Panc1 (cell line): ENCODE measurements at regions not wholly inside any gene's neighbourhood (a gene's known extent, or its start where the extent isn't known, plus 50 kb on each side); places are given as distances from the start of the nearest gene placed in this dataset.
"Not testable (repeated sequence)": the region's sequence is repeated elsewhere in the genome, so short reads cannot be mapped to it uniquely, and the experiment has no call there.

Experiments used
- ATAC-seq: fragments of 200-7000 bp; cut with Tn5 transposase; 2 replicates; pipeline ENCODE4 v1.9.1; 2020; ENCODE audit warnings: mild to moderate bottlenecking, moderate library complexity
- BruUV-seq: library from RNA; stranded (reverse); fragments of 400-500 nt; replicated peaks from 2 replicates; lab custom pipeline; 2021; lab: Mats Ljungman, UMichigan
- CTCF ChIA-PET: fragments of 300-600 bp; sonication (Branson Sonifier 250); formaldehyde crosslinking; loops from one replicate; lab custom pipeline; 2022; ENCODE audit warnings: antibody characterized with exemption; lab: Charles Lee
- POLR2A ChIA-PET: fragments of 300-600 bp; sonication (Branson Sonifier 250); formaldehyde crosslinking; loops from one replicate; lab custom pipeline; 2022; ENCODE audit warnings: antibody characterized with exemption; lab: Charles Lee
- DNase-seq: peaks from one replicate; pipeline ENCODE4 v3.0.0-alpha.2; 2010; ENCODE audit warnings: low read depth, low spot score
- H3K27ac ChIP-seq: 2 replicates; pipeline ENCODE4 v1.5.1; 2011; ENCODE audit warnings: mild to moderate bottlenecking, low read length, inconsistent platforms
- H3K27me3 ChIP-seq: fragments of 200-500 bp; sonication (Bioruptor generic); 2 replicates; pipeline ENCODE4 v1.6.0; 2014; ENCODE audit warnings: low read length, inconsistent platforms; ENCODE audit not compliant: control insufficient read depth, insufficient read depth
- H3K36me3 ChIP-seq: fragments of 200-500 bp; sonication (Bioruptor generic); 2 replicates; pipeline ENCODE4 v1.5.1; 2014; ENCODE audit warnings: inconsistent platforms, mild to moderate bottlenecking, low read length, moderate library complexity; ENCODE audit not compliant: control insufficient read depth, insufficient read depth
- H3K4me1 ChIP-seq: 2 replicates; pipeline ENCODE4 v1.5.1; 2011; ENCODE audit warnings: inconsistent platforms, mild to moderate bottlenecking, low read length, moderate library complexity; ENCODE audit not compliant: control insufficient read depth, insufficient read depth
- H3K4me3 ChIP-seq, 2 experiments: 2 replicates each; pipeline ENCODE4 v1.5.1; 2011 to 2012; ENCODE audit warnings: low read depth in 2 of 2, low read length in 2 of 2, mild to moderate bottlenecking in 2 of 2, inconsistent platforms in 1 of 2, moderate library complexity in 1 of 2
- H3K9me3 ChIP-seq: fragments of 200-500 bp; sonication (Bioruptor generic); 2 replicates; pipeline ENCODE4 v1.5.1; 2014; ENCODE audit warnings: low read depth, mild to moderate bottlenecking, inconsistent platforms, low read length, moderate library complexity; ENCODE audit not compliant: control insufficient read depth, insufficient read depth
- POLR2AphosphoS5 ChIP-seq: IDR thresholded peaks from 2 replicates; pipeline ENCODE4 v1.6.1; 2012; ENCODE audit warnings: mild to moderate bottlenecking, low read depth, low read length, moderate library complexity
- SIN3A ChIP-seq: IDR thresholded peaks from 2 replicates; pipeline ENCODE4 v1.6.1; 2012; ENCODE audit warnings: low read depth, mild to moderate bottlenecking, low read length, moderate library complexity, borderline replicate concordance; ENCODE audit not compliant: insufficient read depth
- TCF7L2 ChIP-seq: IDR thresholded peaks from 2 replicates; pipeline ENCODE4 v1.6.1; 2011; ENCODE audit warnings: mild to moderate bottlenecking, low read depth, low read length, inconsistent platforms
- in situ Hi-C: cut with HindIII; loops from 2 replicates; pipeline ENCODE4 v1.10.0; 2016; ENCODE audit warnings: low sequenced_read_pairs, low pct_unique_long_range_greater_than_20kb
- intact Hi-C: fragments of 100-400 bp; cut with micrococcal nuclease; formaldehyde crosslinking; loops from one replicate; pipeline ENCODE4 v1.10.0; 2022; ENCODE audit not compliant: unreplicated experiment
- TF ChIP-seq, protein P1 (sequence below): fragments of 450-650 bp; IDR thresholded peaks from 2 replicates; pipeline ENCODE4 v1.5.1; 2017; ENCODE audit warnings: mild to moderate bottlenecking
- TF ChIP-seq, protein P2 (sequence below), 2 experiments: IDR thresholded peaks; 2 replicates each; pipeline ENCODE4 v1.6.1; 2011 to 2012; ENCODE audit warnings: low read depth in 2 of 2, control low read depth in 1 of 2, low read length in 1 of 2, mild to moderate bottlenecking in 1 of 2, moderate library complexity in 1 of 2; ENCODE audit not compliant: insufficient read depth in 1 of 2

DNA sequence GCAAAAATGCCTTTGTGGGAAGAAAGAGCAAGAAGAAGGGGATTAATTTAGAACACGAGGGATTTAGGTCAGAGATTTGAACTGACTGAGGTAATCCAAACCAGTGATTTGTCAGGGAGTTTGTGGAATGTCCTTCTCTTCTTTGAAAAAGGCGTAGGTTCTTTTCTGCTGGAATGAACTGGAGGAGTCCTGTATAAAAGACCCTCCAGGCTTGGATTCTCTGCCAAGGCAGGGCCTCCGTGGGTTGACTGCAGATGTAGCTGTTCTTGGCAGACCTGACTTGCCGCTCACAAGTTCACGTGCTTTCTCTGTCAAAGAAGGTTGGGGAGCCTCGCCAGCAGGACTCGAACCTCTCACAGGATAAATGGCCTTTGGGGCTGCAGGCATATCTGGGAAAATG is 62.8 kb upstream of the STC2 start:
- BruUV-seq, result no TSS peak
- no peaks in the 10 kb centered on the region for H3K4me1 ChIP-seq
- no peak overlapping the region for H3K27ac ChIP-seq
- POLR2A ChIA-PET, result interaction anchor here (0.6 kb wide), 1 partner anchor 128 kb away, joined by 3 read pairs; no protein-coding TSS in a partner anchor
- TF ChIP-seq TCF7L2 (no peak), SIN3A (no peak), POLR2AphosphoS5 (no peak)
- TF ChIP-seq, protein P1, sequence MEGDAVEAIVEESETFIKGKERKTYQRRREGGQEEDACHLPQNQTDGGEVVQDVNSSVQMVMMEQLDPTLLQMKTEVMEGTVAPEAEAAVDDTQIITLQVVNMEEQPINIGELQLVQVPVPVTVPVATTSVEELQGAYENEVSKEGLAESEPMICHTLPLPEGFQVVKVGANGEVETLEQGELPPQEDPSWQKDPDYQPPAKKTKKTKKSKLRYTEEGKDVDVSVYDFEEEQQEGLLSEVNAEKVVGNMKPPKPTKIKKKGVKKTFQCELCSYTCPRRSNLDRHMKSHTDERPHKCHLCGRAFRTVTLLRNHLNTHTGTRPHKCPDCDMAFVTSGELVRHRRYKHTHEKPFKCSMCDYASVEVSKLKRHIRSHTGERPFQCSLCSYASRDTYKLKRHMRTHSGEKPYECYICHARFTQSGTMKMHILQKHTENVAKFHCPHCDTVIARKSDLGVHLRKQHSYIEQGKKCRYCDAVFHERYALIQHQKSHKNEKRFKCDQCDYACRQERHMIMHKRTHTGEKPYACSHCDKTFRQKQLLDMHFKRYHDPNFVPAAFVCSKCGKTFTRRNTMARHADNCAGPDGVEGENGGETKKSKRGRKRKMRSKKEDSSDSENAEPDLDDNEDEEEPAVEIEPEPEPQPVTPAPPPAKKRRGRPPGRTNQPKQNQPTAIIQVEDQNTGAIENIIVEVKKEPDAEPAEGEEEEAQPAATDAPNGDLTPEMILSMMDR, result no peak
- TF ChIP-seq, protein P2, sequence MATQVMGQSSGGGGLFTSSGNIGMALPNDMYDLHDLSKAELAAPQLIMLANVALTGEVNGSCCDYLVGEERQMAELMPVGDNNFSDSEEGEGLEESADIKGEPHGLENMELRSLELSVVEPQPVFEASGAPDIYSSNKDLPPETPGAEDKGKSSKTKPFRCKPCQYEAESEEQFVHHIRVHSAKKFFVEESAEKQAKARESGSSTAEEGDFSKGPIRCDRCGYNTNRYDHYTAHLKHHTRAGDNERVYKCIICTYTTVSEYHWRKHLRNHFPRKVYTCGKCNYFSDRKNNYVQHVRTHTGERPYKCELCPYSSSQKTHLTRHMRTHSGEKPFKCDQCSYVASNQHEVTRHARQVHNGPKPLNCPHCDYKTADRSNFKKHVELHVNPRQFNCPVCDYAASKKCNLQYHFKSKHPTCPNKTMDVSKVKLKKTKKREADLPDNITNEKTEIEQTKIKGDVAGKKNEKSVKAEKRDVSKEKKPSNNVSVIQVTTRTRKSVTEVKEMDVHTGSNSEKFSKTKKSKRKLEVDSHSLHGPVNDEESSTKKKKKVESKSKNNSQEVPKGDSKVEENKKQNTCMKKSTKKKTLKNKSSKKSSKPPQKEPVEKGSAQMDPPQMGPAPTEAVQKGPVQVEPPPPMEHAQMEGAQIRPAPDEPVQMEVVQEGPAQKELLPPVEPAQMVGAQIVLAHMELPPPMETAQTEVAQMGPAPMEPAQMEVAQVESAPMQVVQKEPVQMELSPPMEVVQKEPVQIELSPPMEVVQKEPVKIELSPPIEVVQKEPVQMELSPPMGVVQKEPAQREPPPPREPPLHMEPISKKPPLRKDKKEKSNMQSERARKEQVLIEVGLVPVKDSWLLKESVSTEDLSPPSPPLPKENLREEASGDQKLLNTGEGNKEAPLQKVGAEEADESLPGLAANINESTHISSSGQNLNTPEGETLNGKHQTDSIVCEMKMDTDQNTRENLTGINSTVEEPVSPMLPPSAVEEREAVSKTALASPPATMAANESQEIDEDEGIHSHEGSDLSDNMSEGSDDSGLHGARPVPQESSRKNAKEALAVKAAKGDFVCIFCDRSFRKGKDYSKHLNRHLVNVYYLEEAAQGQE (IDR thresholded peaks at IDR 0.05; ENCODE audit: insufficient read depth in 1 of 2, low read depth in 2 of 2, low read length in 1 of 2), result no peak
- intact Hi-C loops, result no loop called here
- CTCF ChIA-PET, result no interaction called here
- H3K36me3 ChIP-seq, result no peaks in the 10 kb centered on the region
- ATAC-seq (no peak), DNase-seq (no peak)
- H3K9me3 ChIP-seq, result no peaks in the 10 kb centered on the region; the same call in 1 of the 2 replicates
- H3K27me3 ChIP-seq, result peaks cover 3% of the 10 kb centered on the region; the same call in 1 of the 2 replicates
- no peak overlapping the region for H3K4me3 ChIP-seq
- in situ Hi-C loops, result no loop called here

- H3K27me3 ChIP-seq, CTCF ChIA-PET, H3K4me1 ChIP-seq, BruUV-seq, H3K4me3 ChIP-seq, in situ Hi-C loops, H3K9me3 ChIP-seq, POLR2A ChIA-PET, ATAC-seq, H3K27ac ChIP-seq, intact Hi-C loops, DNase-seq, H3K36me3 ChIP-seq: not testable (repeated sequence)
These were observed 59.1 kb upstream of the STC2 start for GRCh38 chr5:173387293-173387692.

DNA sequence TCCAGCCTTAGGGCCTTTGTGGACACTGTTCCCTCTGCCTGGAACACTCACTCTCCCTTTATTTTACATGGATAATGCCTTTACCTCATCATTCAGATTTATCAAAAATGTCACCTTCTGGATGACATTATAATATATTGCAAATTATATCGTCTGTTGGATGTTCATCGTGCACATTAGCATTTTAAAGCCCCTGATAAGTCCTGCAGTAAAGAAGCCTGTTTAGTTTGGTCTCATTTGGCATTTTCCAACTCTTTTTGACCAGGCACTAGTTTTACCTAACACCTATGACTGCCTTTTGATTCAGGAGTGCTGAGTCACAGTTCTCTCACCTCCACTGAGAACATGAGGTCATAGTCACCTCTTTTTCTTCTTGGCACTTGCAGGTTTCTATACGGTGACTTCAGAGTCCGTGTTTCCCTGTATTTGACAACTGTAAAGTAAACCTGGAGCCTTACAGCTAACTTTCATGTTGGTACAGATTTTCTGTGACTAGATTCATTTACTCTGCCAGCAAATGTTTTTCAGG is 57.7 kb upstream of the STC2 start:
- H3K36me3 ChIP-seq, result no peaks in the 10 kb centered on the region
- H3K4me1 ChIP-seq, result no peaks in the 10 kb centered on the region
- CTCF ChIA-PET, result no interaction called here
- in situ Hi-C loops (no loop called here), intact Hi-C loops (no loop called here)
- DNase-seq (no peak), ATAC-seq (no peak)
- POLR2A ChIA-PET, result no interaction called here
- H3K4me3 ChIP-seq, result no peak overlapping the region
- no peaks in the 10 kb centered on the region for H3K27me3 ChIP-seq
- TF ChIP-seq TCF7L2, result no peak
- no peak for TF ChIP-seq POLR2AphosphoS5
- TF ChIP-seq, protein P2 (IDR thresholded peaks at IDR 0.05; ENCODE audit: insufficient read depth in 1 of 2, low read depth in 2 of 2, low read length in 1 of 2), result no peak
- TF ChIP-seq, protein P1, result no peak
- no peak for TF ChIP-seq SIN3A
- BruUV-seq, result no TSS peak
- H3K27ac ChIP-seq, result no peak overlapping the region
- H3K9me3 ChIP-seq, result no peaks in the 10 kb centered on the region
